ENCODE measurements at regions not wholly inside any gene's neighbourhood (a gene's known extent, or its start where the extent isn't known, plus 50 kb on each side); places are given as distances from the start of the nearest gene placed in this dataset.

DNA sequence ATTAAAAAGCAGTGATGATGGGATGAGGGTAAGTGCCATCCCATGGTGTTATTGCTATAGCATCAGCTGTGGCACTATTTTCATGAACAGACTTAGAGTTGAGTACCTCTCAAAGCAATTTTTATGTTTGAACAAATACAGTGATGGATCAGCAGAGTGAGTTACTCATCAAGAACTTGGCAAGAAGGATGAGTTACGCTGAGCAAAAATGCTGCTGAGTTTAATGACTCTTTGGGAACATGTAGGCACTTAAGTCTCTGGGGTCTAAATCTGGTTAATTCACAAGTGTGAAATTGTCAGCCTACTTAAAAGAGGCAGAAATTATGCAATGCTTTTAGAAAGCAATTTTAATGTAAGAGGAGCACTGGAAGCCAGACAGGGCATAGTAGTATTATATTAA is 78.5 kb upstream of the AHI1 start:
- DNase-seq (ENCODE audit: unreplicated experiment) = peak; percentile 34
- Mint-ChIP-seq H3K4me3 (ENCODE audit: unreplicated experiment) (no peak overlapping the region), H3K36me3 (ENCODE audit: insufficient read depth, unreplicated experiment) (no peaks in the 10 kb centered on the region), H3K27me3 (ENCODE audit: insufficient read depth, unreplicated experiment) (no peaks in the 10 kb centered on the region), H3K27ac (ENCODE audit: low read depth, unreplicated experiment) (no peak overlapping the region), H3K4me1 (ENCODE audit: insufficient read depth, unreplicated experiment) (peaks cover 5% of the 10 kb centered on the region), H3K9me3 (ENCODE audit: unreplicated experiment) (no peaks in the 10 kb centered on the region)
- intact Hi-C loops (cut with micrococcal nuclease) = no loop called here
- POLR2A ChIA-PET = no interaction called here
- TF ChIP-seq, protein P1, sequence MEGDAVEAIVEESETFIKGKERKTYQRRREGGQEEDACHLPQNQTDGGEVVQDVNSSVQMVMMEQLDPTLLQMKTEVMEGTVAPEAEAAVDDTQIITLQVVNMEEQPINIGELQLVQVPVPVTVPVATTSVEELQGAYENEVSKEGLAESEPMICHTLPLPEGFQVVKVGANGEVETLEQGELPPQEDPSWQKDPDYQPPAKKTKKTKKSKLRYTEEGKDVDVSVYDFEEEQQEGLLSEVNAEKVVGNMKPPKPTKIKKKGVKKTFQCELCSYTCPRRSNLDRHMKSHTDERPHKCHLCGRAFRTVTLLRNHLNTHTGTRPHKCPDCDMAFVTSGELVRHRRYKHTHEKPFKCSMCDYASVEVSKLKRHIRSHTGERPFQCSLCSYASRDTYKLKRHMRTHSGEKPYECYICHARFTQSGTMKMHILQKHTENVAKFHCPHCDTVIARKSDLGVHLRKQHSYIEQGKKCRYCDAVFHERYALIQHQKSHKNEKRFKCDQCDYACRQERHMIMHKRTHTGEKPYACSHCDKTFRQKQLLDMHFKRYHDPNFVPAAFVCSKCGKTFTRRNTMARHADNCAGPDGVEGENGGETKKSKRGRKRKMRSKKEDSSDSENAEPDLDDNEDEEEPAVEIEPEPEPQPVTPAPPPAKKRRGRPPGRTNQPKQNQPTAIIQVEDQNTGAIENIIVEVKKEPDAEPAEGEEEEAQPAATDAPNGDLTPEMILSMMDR (IDR thresholded peaks at IDR 0.05; ENCODE audit: unreplicated experiment) = no peak
- no TSS peak for BruUV-seq (replicated peaks)
- CTCF ChIA-PET = no interaction called here

DNA sequence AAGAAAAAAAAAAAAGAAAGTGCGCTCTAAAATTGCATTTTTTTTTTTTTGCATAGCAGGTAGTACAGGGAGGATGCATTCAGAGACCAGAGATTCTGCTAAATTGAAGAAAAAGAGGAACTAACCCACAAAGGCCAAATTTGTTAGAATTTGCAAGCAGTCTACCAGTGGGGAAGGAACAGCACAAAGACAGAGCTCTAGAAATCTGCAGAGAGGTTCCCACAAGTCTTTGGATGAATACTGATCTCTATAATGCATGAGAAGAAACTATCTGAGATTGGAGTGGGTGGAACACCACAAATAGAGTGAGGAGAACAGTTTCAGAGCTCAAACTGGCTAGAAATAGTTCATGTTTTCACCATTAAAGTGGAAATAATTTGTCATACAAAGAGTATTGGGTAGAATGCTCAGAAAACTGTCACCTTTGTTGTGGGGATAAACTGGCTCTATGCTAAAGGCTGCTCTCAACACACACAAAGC is 79.6 kb upstream of the AHI1 start:
- TF ChIP-seq, protein P1 (IDR thresholded peaks at IDR 0.05; ENCODE audit: unreplicated experiment) = no peak
- Mint-ChIP-seq H3K9me3 (ENCODE audit: unreplicated experiment) (no peaks in the 10 kb centered on the region), H3K4me3 (ENCODE audit: unreplicated experiment) (no peak overlapping the region), H3K27ac (ENCODE audit: low read depth, unreplicated experiment) (no peak overlapping the region), H3K4me1 (ENCODE audit: insufficient read depth, unreplicated experiment) (peaks cover 5% of the 10 kb centered on the region), H3K36me3 (ENCODE audit: insufficient read depth, unreplicated experiment) (no peaks in the 10 kb centered on the region), H3K27me3 (ENCODE audit: insufficient read depth, unreplicated experiment) (no peaks in the 10 kb centered on the region)
- ChIA-PET POLR2A (no interaction called here), CTCF (interaction anchor here (0.7 kb wide), 1 partner anchor 474 kb away, joined by 4 read pairs; no protein-coding TSS in a partner anchor)
- no TSS peak for BruUV-seq (replicated peaks)
- no peak for DNase-seq (ENCODE audit: unreplicated experiment)
- intact Hi-C loops (cut with micrococcal nuclease) = no loop called here

DNA sequence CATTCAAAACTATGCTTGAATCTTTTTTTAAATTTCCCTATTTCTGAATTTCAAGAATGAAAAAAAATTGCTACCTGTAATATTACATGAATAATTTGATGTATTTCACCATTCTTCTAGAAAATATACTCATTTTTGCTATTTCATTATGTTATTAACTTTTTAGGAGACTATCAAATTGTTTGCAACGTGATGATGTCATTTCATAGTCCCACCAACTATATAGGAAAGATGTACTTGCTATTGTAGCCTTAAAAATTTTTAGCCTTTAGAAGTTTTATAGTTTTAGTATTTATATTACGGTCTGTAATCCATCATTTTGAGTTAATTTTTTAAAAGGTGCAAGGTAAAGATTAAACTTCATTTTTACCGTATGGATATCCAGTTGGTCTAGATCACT is 81.4 kb upstream of the AHI1 start:
- BruUV-seq (replicated peaks) = no TSS peak
- H3K27me3 Mint-ChIP-seq (ENCODE audit: insufficient read depth, unreplicated experiment) = no peaks in the 10 kb centered on the region
- H3K36me3 Mint-ChIP-seq (ENCODE audit: insufficient read depth, unreplicated experiment) = no peaks in the 10 kb centered on the region
- DNase-seq (ENCODE audit: unreplicated experiment) = no peak
- ChIA-PET POLR2A (no interaction called here), CTCF (interaction anchor here (0.6 to 0.7 kb wide), 2 partner anchors 121 to 792 kb away, joined by 3 read pairs; no protein-coding TSS in a partner anchor)
- intact Hi-C loops (cut with micrococcal nuclease) = no loop called here
- H3K4me3 Mint-ChIP-seq (ENCODE audit: unreplicated experiment) = no peak overlapping the region
- H3K9me3 Mint-ChIP-seq (ENCODE audit: unreplicated experiment) = no peaks in the 10 kb centered on the region
- H3K27ac Mint-ChIP-seq (ENCODE audit: low read depth, unreplicated experiment) = no peak overlapping the region
- TF ChIP-seq, protein P1 (IDR thresholded peaks at IDR 0.05; ENCODE audit: unreplicated experiment) = no peak
- H3K4me1 Mint-ChIP-seq (ENCODE audit: insufficient read depth, unreplicated experiment) = peaks cover 5% of the 10 kb centered on the region

DNA sequence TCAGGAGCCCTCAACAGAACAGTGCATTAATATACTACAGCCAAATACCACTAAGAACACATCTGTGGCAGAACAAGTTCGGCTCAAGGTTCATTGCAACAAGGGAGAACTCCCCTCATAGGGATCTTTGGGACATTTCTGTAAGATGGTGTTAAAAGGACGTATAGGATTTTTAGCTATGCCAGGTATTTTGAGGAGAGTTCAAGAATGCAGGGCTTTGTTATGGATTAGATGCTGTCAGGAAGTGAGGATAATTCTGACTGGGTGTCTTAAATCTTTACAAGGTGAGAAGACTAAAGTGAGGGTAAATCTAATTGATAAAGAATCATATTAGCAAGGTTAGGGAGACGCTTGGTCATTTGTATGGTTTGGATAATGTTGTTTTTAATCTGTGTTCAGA is 83.7 kb upstream of the AHI1 start:
- ChIA-PET POLR2A (interaction anchor here (0.6 to 0.7 kb wide), 2 partner anchors 11 to 118 kb away, joined by 3 to 4 read pairs; no protein-coding TSS in a partner anchor), CTCF (no interaction called here)
- H3K9me3 Mint-ChIP-seq (ENCODE audit: unreplicated experiment) = no peaks in the 10 kb centered on the region
- H3K4me3 Mint-ChIP-seq (ENCODE audit: unreplicated experiment) = no peak overlapping the region
- H3K36me3 Mint-ChIP-seq (ENCODE audit: insufficient read depth, unreplicated experiment) = no peaks in the 10 kb centered on the region
- TF ChIP-seq, protein P1 (IDR thresholded peaks at IDR 0.05; ENCODE audit: unreplicated experiment) = no peak
- BruUV-seq (replicated peaks) = no TSS peak
- no peak overlapping the region for H3K27ac Mint-ChIP-seq (ENCODE audit: low read depth, unreplicated experiment)
- H3K4me1 Mint-ChIP-seq (ENCODE audit: insufficient read depth, unreplicated experiment) = peaks cover 2% of the 10 kb centered on the region
- intact Hi-C loops (cut with micrococcal nuclease) = no loop called here
- DNase-seq (ENCODE audit: unreplicated experiment) = no peak
- no peaks in the 10 kb centered on the region for H3K27me3 Mint-ChIP-seq (ENCODE audit: insufficient read depth, unreplicated experiment)
